ENCODE measurements at regions not wholly inside any gene's neighbourhood (a gene's known extent, or its start where the extent isn't known, plus 50 kb on each side); places are given as distances from the start of the nearest gene placed in this dataset.
A peak's percentile ranks its signal among the peaks of the same experiment; 100 is the strongest.
"Not testable (repeated sequence)": the region's sequence is repeated elsewhere in the genome, so short reads cannot be mapped to it uniquely, and the experiment has no call there.

- no peak overlapping the region for H3K27ac ChIP-seq
- DNase-seq (no peak), ATAC-seq (no peak)
- H3K4me3 ChIP-seq = no peak overlapping the region
- WGBS, 2 donors = 81 to 86% methylated on average over 2 of the region's 2 CpGs
- TF ChIP-seq CTCF (IDR thresholded peaks at IDR 0.05) = no peak
- TF ChIP-seq POLR2A (IDR thresholded peaks at IDR 0.05) = no peak
- no peaks in the 10 kb centered on the region for H3K9me3 ChIP-seq
- H3K27me3 ChIP-seq = no peaks in the 10 kb centered on the region
- intact Hi-C loops (cut with DNase I) = no loop called here
- H3K4me1 ChIP-seq = no peaks in the 10 kb centered on the region
- H3K36me3 ChIP-seq (replicated peaks in 1 of 2; ENCODE audit: insufficient read depth in 1 of 2, low read depth in 2 of 2) = no peaks in the 10 kb centered on the region
Observed at GRCh38 chr5:37926732-37927131, 86.9 kb upstream of the GDNF start.

- Histone ChIP-seq H3K9me3 (no peaks in the 10 kb centered on the region), H3K4me1 (peaks cover 9% of the 10 kb centered on the region), H3K27me3 (no peaks in the 10 kb centered on the region), H3K36me3 (replicated peaks in 1 of 2; ENCODE audit: insufficient read depth in 1 of 2, low read depth in 2 of 2) (no peaks in the 10 kb centered on the region), H3K4me3 (no peak overlapping the region), H3K27ac (no peak overlapping the region)
- no peak for ATAC-seq
- no peak for TF ChIP-seq CTCF (IDR thresholded peaks at IDR 0.05)
- no peak for TF ChIP-seq POLR2A (IDR thresholded peaks at IDR 0.05)
- 71 to 92% methylated on average over 1 of the region's 1 CpG for WGBS, 2 donors
- no peak for DNase-seq
- intact Hi-C loops (cut with DNase I) = no loop called here
Observed at GRCh38 chr5:37921452-37921851, 81.6 kb upstream of the GDNF start.

DNA sequence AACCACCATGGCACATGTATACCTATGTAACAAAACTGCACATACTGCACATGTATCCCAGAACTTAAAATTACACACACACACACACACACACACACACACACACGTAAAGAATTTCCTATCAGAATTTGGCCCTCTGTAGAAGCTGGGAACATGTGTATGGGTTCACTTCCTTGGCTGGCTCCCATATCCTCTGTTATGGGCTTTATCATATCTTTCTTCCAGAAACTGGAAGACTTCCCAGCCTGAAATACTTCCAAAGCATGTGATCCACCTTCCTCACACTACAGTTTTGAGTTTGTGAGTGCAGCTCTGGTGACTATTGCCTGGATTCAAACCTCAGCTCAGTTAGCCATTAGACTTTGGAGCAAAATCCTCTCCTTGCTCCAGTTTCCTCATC is 78.6 kb upstream of the GDNF start:
- no peaks in the 10 kb centered on the region for H3K27me3 ChIP-seq
- H3K27ac ChIP-seq = no peak overlapping the region
- H3K4me1 ChIP-seq = peaks cover 9% of the 10 kb centered on the region
- no peaks in the 10 kb centered on the region for H3K36me3 ChIP-seq (replicated peaks in 1 of 2; ENCODE audit: insufficient read depth in 1 of 2, low read depth in 2 of 2)
- intact Hi-C loops (cut with DNase I) = no loop called here
- WGBS, 2 donors = 13 to 19% methylated on average over 1 of the region's 1 CpG
- DNase-seq (peak; percentile 26 to 58 (median 40)), ATAC-seq (peak; percentile 88)
- no peaks in the 10 kb centered on the region for H3K9me3 ChIP-seq
- no peak overlapping the region for H3K4me3 ChIP-seq
- TF ChIP-seq POLR2A (IDR thresholded peaks at IDR 0.05) (no peak), CTCF (IDR thresholded peaks at IDR 0.05) (no peak)

DNA sequence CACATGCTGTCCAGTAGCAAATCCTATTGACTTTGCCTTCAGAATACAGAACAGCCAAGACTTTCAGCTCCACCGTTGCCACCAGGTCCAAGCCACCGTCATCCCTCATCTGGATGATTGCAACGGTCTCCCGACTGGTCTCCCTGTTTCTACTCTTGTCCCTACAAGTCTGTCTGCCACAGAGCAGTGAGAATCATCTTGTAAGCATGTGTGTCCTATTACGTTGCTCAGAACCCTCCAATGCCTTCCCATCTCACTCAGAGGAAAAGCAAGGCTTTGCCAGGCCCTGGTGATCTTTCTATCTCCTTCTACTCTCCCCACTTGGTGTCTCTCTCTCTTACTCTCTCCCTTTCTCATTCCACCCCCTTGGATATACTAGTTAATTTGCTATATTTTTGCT is 76.7 kb upstream of the GDNF start:
- Histone ChIP-seq H3K4me3 (no peak overlapping the region), H3K27me3 (no peaks in the 10 kb centered on the region), H3K4me1 (peaks cover 9% of the 10 kb centered on the region), H3K9me3 (no peaks in the 10 kb centered on the region), H3K36me3 (replicated peaks in 1 of 2; ENCODE audit: insufficient read depth in 1 of 2, low read depth in 2 of 2) (no peaks in the 10 kb centered on the region), H3K27ac (no peak overlapping the region)
- no peak for TF ChIP-seq CTCF (IDR thresholded peaks at IDR 0.05)
- no peak for TF ChIP-seq POLR2A (IDR thresholded peaks at IDR 0.05)
- ATAC-seq = no peak
- 74 to 95% methylated on average over 5 of the region's 5 CpGs for WGBS, 2 donors
- DNase-seq = no peak
- intact Hi-C loops (cut with DNase I) = no loop called here

DNA sequence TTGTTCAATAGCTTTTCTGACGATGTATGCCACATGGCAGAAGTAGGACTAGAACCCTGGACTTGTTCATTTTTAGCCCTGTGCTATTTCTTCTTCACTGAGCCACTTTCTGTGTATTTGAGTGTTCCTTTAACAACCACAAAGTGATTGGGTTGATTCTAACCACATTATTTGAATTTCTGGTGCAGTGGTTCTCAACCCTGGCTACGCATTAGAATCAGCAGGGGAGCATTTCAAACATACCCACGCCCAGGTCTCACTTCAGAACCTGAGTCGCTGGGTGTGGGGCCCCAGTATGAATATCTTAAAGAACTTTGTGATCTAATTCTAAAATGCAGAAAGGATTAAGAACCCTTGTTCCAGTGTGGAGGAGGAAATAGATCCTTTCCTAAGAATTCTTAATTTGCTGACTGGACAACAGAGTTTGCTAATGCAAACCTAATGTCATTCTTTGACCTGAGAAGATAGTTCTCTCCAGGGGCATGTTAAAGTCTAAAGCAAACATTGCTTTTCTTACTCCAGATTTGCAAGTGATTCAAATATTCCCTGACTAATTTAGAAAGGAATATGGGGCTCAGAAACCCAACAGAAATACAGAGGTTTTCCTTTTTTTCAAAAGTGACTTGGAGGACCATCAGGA is 75.4 kb upstream of the GDNF start:
- Histone ChIP-seq H3K9me3 (no peaks in the 10 kb centered on the region), H3K36me3 (replicated peaks in 1 of 2; ENCODE audit: insufficient read depth in 1 of 2, low read depth in 2 of 2) (no peaks in the 10 kb centered on the region), H3K4me3 (no peak overlapping the region), H3K27me3 (no peaks in the 10 kb centered on the region), H3K4me1 (peaks cover 9% of the 10 kb centered on the region), H3K27ac (no peak overlapping the region)
- no peak for TF ChIP-seq POLR2A (IDR thresholded peaks at IDR 0.05)
- no peak for TF ChIP-seq CTCF (IDR thresholded peaks at IDR 0.05)
- ATAC-seq (no peak), DNase-seq (no peak)
- WGBS, 2 donors = 79 to 91% methylated on average over 4 of the region's 4 CpGs
- intact Hi-C loops (cut with DNase I) = no loop called here

- H3K36me3 ChIP-seq (replicated peaks in 1 of 2; ENCODE audit: insufficient read depth in 1 of 2, low read depth in 2 of 2); H3K27me3 ChIP-seq; DNase-seq; H3K4me3 ChIP-seq; H3K4me1 ChIP-seq; intact Hi-C loops (cut with DNase I); ATAC-seq; H3K9me3 ChIP-seq; H3K27ac ChIP-seq: not testable (repeated sequence)
- WGBS, 2 donors = 34 to 49% methylated on average over 4 of the region's 5 CpGs
Observed at GRCh38 chr5:37909610-37910266, 69.9 kb upstream of the GDNF start.

Measured in body of pancreas (tissue), 4 donors.